Uterus (tissue), 2 donors: ENCODE measurements at regions not wholly inside any gene's neighbourhood (a gene's known extent, or its start where the extent isn't known, plus 50 kb on each side); places are given as distances from the start of the nearest gene placed in this dataset.

Source experiments
- CTCF ChIP-seq, 4 experiments: fragments of 200-600 bp in 2 of 4; fragments of 450-650 bp in 2 of 4; sonication (generic) in 2 of 4; IDR thresholded peaks; one replicate each; pipeline ENCODE4 v1.5.1; 2016 to 2019; ENCODE audit warnings: antibody characterized with exemption in 4 of 4, mild to moderate bottlenecking in 2 of 4, moderate library complexity in 1 of 4
- POLR2A ChIP-seq, 2 donors: fragments of 450-650 bp; IDR thresholded peaks; one replicate each; pipeline ENCODE4 v1.6.1; 2016; ENCODE audit warnings: antibody characterized with exemption in 2 of 2, mild to moderate bottlenecking in 1 of 2, moderate library complexity in 1 of 2

DNA sequence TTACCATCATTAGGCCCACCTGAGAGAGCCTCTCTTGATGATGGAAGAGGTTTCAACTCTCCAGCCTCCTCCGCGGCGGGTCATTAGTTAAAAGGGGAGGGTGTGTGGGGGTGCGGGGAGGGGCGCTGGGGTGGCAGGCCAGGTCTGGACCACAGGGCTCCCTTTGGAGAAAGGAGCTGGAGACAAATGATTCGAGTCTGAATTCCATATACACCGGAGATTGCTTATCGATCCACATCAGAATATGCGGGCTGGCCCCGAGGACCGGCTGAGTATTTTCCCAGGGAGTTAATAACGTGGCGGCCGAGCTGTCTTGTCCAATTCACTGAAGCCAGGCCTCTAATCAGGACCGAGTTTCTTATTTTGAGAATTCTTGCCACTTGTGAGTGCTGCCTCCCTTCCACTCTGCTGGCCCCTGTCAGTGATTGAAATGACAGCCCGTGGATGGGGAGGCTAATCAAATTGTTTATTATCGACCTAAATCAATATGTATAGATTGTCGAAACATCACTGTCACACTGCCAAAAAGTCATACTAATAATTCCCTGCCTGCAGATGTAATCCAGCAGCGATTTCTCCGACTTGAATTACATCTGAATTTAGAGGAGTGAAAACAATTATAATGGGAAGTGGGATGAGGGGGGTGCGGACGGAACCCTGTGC is 202.7 kb downstream of the SALL1 start:
- TF ChIP-seq CTCF (IDR thresholded peaks at IDR 0.05) (no peak), POLR2A (IDR thresholded peaks at IDR 0.05) (no peak)
